ENCODE measurements at regions not wholly inside any gene's neighbourhood (a gene's known extent, or its start where the extent isn't known, plus 50 kb on each side); places are given as distances from the start of the nearest gene placed in this dataset.

DNA sequence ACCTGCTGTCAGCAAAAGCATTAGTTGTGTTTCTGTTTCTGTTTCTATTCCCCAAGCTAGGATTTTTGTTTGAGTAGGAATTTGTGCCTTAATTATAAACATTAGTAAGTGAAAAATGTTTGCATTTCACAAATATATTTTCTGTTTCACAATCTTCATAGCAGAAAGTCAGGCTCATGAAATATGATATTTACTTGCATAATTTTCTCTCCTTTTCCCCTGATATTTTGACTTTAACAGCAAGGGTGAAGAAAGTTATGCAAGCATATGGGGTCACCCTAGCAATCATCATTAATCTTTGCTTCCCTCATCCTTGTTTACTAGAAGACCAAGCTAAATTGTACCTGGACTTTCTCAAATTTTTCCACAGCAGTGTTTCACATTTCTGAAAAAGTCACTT lies 140.3 kb upstream of the SEMA6D start:
- H3K4me1 ChIP-seq (ENCODE audit: insufficient read depth, low read length) = no peaks in the 10 kb centered on the region
- no peaks in the 10 kb centered on the region for H4K20me1 ChIP-seq (ENCODE audit: insufficient read depth, low read length)
- BruUV-seq (replicated peaks) = no TSS peak
- H3K27me3 ChIP-seq (ENCODE audit: control insufficient read depth in 1 of 2, insufficient read depth in 2 of 2, low read length in 2 of 2) = no peaks in the 10 kb centered on the region
- POLR2A ChIA-PET = no interaction called here
- FAIRE-seq (no peak), ATAC-seq (no peak), DNase-seq (ENCODE audit: low spot score) (no peak)
- peaks cover 55% of the 10 kb centered on the region for H3K9me3 ChIP-seq (ENCODE audit: low read length)
- intact Hi-C loops (cut with micrococcal nuclease; ENCODE audit: unreplicated experiment) = no loop called here
- no peak overlapping the region for H3K4me2 ChIP-seq (ENCODE audit: low read depth, low read length)
- in situ Hi-C loops (cut with HindIII; ENCODE audit: extremely low pct_ligation_motif_present, low pct_unique_long_range_greater_than_20kb) = no loop called here
- H3K4me3 ChIP-seq (replicated peaks in 1 of 3; ENCODE audit: insufficient read depth in 1 of 3, low read depth in 2 of 3, low read length in 3 of 3) = no peak overlapping the region
- CTCF ChIA-PET (ENCODE audit: low intra/inter-chr PET ratio, low total read pairs) = no interaction called here
- H3K79me2 ChIP-seq (ENCODE audit: insufficient read depth, low read length) = no peaks in the 10 kb centered on the region
- H3K27ac ChIP-seq (ENCODE audit: extremely low read length, insufficient read depth, low read length) = no peak overlapping the region
- no peak overlapping the region for H3K9ac ChIP-seq (ENCODE audit: insufficient read depth, low read depth, low read length)
- H3K36me3 ChIP-seq (replicated peaks in 1 of 2; ENCODE audit: control insufficient read depth in 1 of 2, insufficient read depth in 2 of 2, low read length in 2 of 2) = no peaks in the 10 kb centered on the region
- H2AFZ ChIP-seq (ENCODE audit: low read length) = no peak overlapping the region
- TF ChIP-seq, protein P1, sequence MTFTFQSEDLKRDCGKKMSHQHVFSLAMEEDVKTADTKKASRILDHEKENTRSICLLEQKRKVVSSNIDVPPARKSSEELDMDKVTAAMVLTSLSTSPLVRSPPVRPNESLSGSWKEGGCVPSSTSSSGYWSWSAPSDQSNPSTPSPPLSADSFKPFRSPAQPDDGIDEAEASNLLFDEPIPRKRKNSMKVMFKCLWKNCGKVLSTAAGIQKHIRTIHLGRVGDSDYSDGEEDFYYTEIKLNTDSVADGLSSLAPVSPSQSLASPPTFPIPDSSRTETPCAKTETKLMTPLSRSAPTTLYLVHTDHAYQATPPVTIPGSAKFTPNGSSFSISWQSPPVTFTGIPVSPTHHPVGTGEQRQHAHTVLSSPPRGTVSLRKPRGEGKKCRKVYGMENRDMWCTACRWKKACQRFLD (CRISPR knock-in tag; IDR thresholded peaks at IDR 0.05; ENCODE audit: borderline replicate concordance) = no peak
- TF ChIP-seq HOXA3 (CRISPR knock-in tag; IDR thresholded peaks at IDR 0.05) (no peak), ZNF431 (CRISPR knock-in tag; IDR thresholded peaks at IDR 0.05; ENCODE audit: borderline replicate concordance, low read depth) (no peak), ZNF766 (CRISPR knock-in tag; IDR thresholded peaks at IDR 0.05; ENCODE audit: borderline replicate concordance) (no peak), ZKSCAN5 (CRISPR knock-in tag; IDR thresholded peaks at IDR 0.05) (no peak), ZNF589 (CRISPR knock-in tag; conservative IDR thresholded peaks at IDR 0.05) (no peak), ZNF292 (CRISPR knock-in tag; IDR thresholded peaks at IDR 0.05; ENCODE audit: borderline replicate concordance, low read depth) (no peak), ZNF253 (CRISPR knock-in tag; IDR thresholded peaks at IDR 0.05; ENCODE audit: borderline replicate concordance) (no peak), ZNF251 (CRISPR knock-in tag; IDR thresholded peaks at IDR 0.05) (no peak), YEATS2 (CRISPR knock-in tag; IDR thresholded peaks at IDR 0.05; ENCODE audit: borderline replicate concordance) (no peak), ZNF780A (CRISPR knock-in tag; IDR thresholded peaks at IDR 0.05) (no peak), PTBP1 (IDR thresholded peaks at IDR 0.05; ENCODE audit: low read depth, low read length, poor library complexity, severe bottlenecking) (no peak), ERF (CRISPR knock-in tag; IDR thresholded peaks at IDR 0.05) (no peak), U2AF1 (optimal IDR thresholded peaks at IDR 0.05; ENCODE audit: low read depth, low read length) (no peak)
- TF ChIP-seq, protein P2, sequence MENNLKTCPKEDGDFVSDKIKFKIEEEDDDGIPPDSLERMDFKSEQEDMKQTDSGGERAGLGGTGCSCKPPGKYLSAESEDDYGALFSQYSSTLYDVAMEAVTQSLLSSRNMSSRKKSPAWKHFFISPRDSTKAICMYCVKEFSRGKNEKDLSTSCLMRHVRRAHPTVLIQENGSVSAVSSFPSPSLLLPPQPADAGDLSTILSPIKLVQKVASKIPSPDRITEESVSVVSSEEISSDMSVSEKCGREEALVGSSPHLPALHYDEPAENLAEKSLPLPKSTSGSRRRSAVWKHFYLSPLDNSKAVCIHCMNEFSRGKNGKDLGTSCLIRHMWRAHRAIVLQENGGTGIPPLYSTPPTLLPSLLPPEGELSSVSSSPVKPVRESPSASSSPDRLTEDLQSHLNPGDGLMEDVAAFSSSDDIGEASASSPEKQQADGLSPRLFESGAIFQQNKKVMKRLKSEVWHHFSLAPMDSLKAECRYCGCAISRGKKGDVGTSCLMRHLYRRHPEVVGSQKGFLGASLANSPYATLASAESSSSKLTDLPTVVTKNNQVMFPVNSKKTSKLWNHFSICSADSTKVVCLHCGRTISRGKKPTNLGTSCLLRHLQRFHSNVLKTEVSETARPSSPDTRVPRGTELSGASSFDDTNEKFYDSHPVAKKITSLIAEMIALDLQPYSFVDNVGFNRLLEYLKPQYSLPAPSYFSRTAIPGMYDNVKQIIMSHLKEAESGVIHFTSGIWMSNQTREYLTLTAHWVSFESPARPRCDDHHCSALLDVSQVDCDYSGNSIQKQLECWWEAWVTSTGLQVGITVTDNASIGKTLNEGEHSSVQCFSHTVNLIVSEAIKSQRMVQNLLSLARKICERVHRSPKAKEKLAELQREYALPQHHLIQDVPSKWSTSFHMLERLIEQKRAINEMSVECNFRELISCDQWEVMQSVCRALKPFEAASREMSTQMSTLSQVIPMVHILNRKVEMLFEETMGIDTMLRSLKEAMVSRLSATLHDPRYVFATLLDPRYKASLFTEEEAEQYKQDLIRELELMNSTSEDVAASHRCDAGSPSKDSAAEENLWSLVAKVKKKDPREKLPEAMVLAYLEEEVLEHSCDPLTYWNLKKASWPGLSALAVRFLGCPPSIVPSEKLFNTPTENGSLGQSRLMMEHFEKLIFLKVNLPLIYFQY (CRISPR knock-in tag; IDR thresholded peaks at IDR 0.05; ENCODE audit: borderline replicate concordance) = no peak
- TF ChIP-seq, protein P3, sequence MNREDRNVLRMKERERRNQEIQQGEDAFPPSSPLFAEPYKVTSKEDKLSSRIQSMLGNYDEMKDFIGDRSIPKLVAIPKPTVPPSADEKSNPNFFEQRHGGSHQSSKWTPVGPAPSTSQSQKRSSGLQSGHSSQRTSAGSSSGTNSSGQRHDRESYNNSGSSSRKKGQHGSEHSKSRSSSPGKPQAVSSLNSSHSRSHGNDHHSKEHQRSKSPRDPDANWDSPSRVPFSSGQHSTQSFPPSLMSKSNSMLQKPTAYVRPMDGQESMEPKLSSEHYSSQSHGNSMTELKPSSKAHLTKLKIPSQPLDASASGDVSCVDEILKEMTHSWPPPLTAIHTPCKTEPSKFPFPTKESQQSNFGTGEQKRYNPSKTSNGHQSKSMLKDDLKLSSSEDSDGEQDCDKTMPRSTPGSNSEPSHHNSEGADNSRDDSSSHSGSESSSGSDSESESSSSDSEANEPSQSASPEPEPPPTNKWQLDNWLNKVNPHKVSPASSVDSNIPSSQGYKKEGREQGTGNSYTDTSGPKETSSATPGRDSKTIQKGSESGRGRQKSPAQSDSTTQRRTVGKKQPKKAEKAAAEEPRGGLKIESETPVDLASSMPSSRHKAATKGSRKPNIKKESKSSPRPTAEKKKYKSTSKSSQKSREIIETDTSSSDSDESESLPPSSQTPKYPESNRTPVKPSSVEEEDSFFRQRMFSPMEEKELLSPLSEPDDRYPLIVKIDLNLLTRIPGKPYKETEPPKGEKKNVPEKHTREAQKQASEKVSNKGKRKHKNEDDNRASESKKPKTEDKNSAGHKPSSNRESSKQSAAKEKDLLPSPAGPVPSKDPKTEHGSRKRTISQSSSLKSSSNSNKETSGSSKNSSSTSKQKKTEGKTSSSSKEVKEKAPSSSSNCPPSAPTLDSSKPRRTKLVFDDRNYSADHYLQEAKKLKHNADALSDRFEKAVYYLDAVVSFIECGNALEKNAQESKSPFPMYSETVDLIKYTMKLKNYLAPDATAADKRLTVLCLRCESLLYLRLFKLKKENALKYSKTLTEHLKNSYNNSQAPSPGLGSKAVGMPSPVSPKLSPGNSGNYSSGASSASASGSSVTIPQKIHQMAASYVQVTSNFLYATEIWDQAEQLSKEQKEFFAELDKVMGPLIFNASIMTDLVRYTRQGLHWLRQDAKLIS (CRISPR knock-in tag; IDR thresholded peaks at IDR 0.05) = no peak
- TF ChIP-seq, protein P4, sequence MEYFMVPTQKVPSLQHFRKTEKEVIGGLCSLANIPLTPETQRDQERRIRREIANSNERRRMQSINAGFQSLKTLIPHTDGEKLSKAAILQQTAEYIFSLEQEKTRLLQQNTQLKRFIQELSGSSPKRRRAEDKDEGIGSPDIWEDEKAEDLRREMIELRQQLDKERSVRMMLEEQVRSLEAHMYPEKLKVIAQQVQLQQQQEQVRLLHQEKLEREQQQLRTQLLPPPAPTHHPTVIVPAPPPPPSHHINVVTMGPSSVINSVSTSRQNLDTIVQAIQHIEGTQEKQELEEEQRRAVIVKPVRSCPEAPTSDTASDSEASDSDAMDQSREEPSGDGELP (IDR thresholded peaks at IDR 0.05; ENCODE audit: borderline replicate concordance, low read depth) = no peak
